H1 (cell line): ENCODE measurements at regions not wholly inside any gene's neighbourhood (a gene's known extent, or its start where the extent isn't known, plus 50 kb on each side); places are given as distances from the start of the nearest gene placed in this dataset.

Experiments
- CTCF ChIA-PET: fragments of 300-600 bp; sonication (Branson Sonifier 250); formaldehyde crosslinking; loops from one replicate; lab custom pipeline; 2021; ENCODE audit not compliant: partially characterized antibody; lab: Charles Lee
- POLR2A ChIA-PET: fragments of 300-600 bp; sonication (Branson Sonifier 250); formaldehyde crosslinking; loops from one replicate; lab custom pipeline; 2021; ENCODE audit warnings: inconsistent platforms; ENCODE audit not compliant: partially characterized antibody; lab: Charles Lee
- DNase-seq, 2 experiments: peaks; one replicate each; pipeline versions ENCODE4 v3.0.0 to v3.0.0-alpha.2; 2010 to 2022; ENCODE audit warnings: low spot score in 2 of 2, low read depth in 1 of 2, mixed read lengths in 1 of 2
- FAIRE-seq: peaks from 2 replicates; lab custom pipeline; 2011; peaks lifted over from hg19 to GRCh38; lab: Jason Lieb, UNC
- H2AFZ ChIP-seq: 2 replicates; pipeline ENCODE4 v1.8.1; 2012; ENCODE audit warnings: low read length, inconsistent platforms
- H2AK5ac ChIP-seq: 2 replicates; pipeline ENCODE4 v1.6.1; 2013; ENCODE audit warnings: low read depth, low read length
- H2BK120ac ChIP-seq: replicated peaks from 2 replicates; pipeline ENCODE3; 2013; ENCODE audit warnings: low read depth, low read length, inconsistent platforms
- H2BK12ac ChIP-seq: 2 replicates; pipeline ENCODE4 v1.6.1; 2013; ENCODE audit warnings: low read depth, low read length
- H2BK15ac ChIP-seq: 2 replicates; pipeline ENCODE4 v1.6.1; 2013; ENCODE audit warnings: low read length
- H2BK20ac ChIP-seq: 2 replicates; pipeline ENCODE4 v1.6.1; 2013; ENCODE audit warnings: low read length
- H2BK5ac ChIP-seq: 2 replicates; pipeline ENCODE4 v1.6.1; 2013; ENCODE audit warnings: low read depth, low read length
- H3K14ac ChIP-seq: 2 replicates; pipeline ENCODE4 v1.6.1; 2013; ENCODE audit warnings: inconsistent platforms; ENCODE audit not compliant: insufficient read length
- H3K18ac ChIP-seq: 2 replicates; pipeline ENCODE4 v1.6.1; 2013; ENCODE audit warnings: low read length; ENCODE audit errors: extremely low read depth
- H3K23ac ChIP-seq: 2 replicates; pipeline ENCODE4 v1.6.1; 2013; ENCODE audit warnings: inconsistent platforms; ENCODE audit not compliant: insufficient read length
- H3K23me2 ChIP-seq: 2 replicates; pipeline ENCODE4 v1.6.1; 2013; ENCODE audit warnings: low read depth, low read length
- H3K27ac ChIP-seq: 2 replicates; pipeline ENCODE4 v1.6.1; 2011; ENCODE audit warnings: low read depth, low read length, inconsistent platforms
- H3K27me3 ChIP-seq, 4 experiments: replicated peaks in 1 of 4; 1 replicate in 1 of 4; 2 replicates in 3 of 4; pipeline versions ENCODE4 v1.6.1 to v1.8.1; 2011 to 2013; ENCODE audit warnings: low read length in 3 of 4, mild to moderate bottlenecking in 3 of 4, inconsistent platforms in 2 of 4, mixed read lengths in 2 of 4, moderate library complexity in 1 of 4; ENCODE audit not compliant: control insufficient read depth in 3 of 4, insufficient read depth in 3 of 4; ENCODE audit errors: extremely low read depth in 1 of 4
- H3K36me3 ChIP-seq, 4 experiments: 2 replicates each; pipeline versions ENCODE4 v1.6.1 to v1.8.1; 2011 to 2013; ENCODE audit warnings: mild to moderate bottlenecking in 4 of 4, low read length in 3 of 4, moderate library complexity in 2 of 4, control low read depth in 1 of 4, inconsistent platforms in 1 of 4; ENCODE audit not compliant: insufficient read depth in 4 of 4, control insufficient read depth in 2 of 4
- H3K4ac ChIP-seq: replicated peaks from 2 replicates; pipeline ENCODE3; 2013; ENCODE audit warnings: low read length, low read depth, mixed read lengths, inconsistent platforms; ENCODE audit not compliant: insufficient read length
- H3K4me1 ChIP-seq, 4 experiments: replicated peaks in 1 of 4; 1 replicate in 1 of 4; 2 replicates in 3 of 4; pipeline versions ENCODE4 v1.6.1 to v1.8.1; 2011 to 2013; ENCODE audit warnings: low read length in 3 of 4, inconsistent platforms in 2 of 4, mixed read lengths in 1 of 4; ENCODE audit not compliant: insufficient read depth in 4 of 4, control insufficient read depth in 3 of 4
- H3K4me2 ChIP-seq, 2 experiments: 2 replicates each; pipeline versions ENCODE4 v1.6.1 to v1.8.1; 2011 to 2013; ENCODE audit warnings: low read depth in 2 of 2, low read length in 2 of 2, control low read depth in 1 of 2, inconsistent platforms in 1 of 2, mild to moderate bottlenecking in 1 of 2; ENCODE audit not compliant: insufficient read depth in 1 of 2
- H3K4me3 ChIP-seq, 4 experiments: fragments of 200-600, 300-600 bp in 1 of 4; sonication (generic), shearing (Covaris generic), sonication (Bioruptor Twin) in 1 of 4; 2 replicates each; pipeline versions ENCODE4 v1.5.1 to v1.8.1; 2011 to 2016; ENCODE audit warnings: low read length in 4 of 4, low read depth in 3 of 4, control low read depth in 2 of 4, inconsistent platforms in 2 of 4, mild to moderate bottlenecking in 2 of 4, mixed read lengths in 1 of 4, moderate library complexity in 1 of 4; ENCODE audit not compliant: insufficient read depth in 2 of 4; ENCODE audit errors: extremely low read depth in 1 of 4
- H3K56ac ChIP-seq: replicated peaks from 2 replicates; pipeline ENCODE3; 2013; ENCODE audit warnings: low read depth, mild to moderate bottlenecking, mixed read lengths, low read length, inconsistent platforms; ENCODE audit not compliant: insufficient read length
- H3K79me1 ChIP-seq: 2 replicates; pipeline ENCODE4 v1.6.1; 2013; ENCODE audit warnings: low read depth, low read length, control low read depth
- H3K79me2 ChIP-seq, 2 experiments: 2 replicates each; pipeline versions ENCODE4 v1.6.1 to v1.8.1; 2012 to 2013; ENCODE audit warnings: low read length in 2 of 2, mild to moderate bottlenecking in 2 of 2, inconsistent platforms in 1 of 2; ENCODE audit not compliant: insufficient read depth in 2 of 2, control insufficient read depth in 1 of 2
- H3K9ac ChIP-seq, 4 experiments: replicated peaks in 1 of 4; 1 replicate in 1 of 4; 2 replicates in 3 of 4; pipeline versions ENCODE4 v1.6.1 to v1.8.1; 2011 to 2013; ENCODE audit warnings: low read depth in 3 of 4, low read length in 3 of 4, control low read depth in 2 of 4, mild to moderate bottlenecking in 2 of 4, moderate library complexity in 2 of 4, inconsistent platforms in 1 of 4; ENCODE audit errors: extremely low read depth in 1 of 4
- H3K9me3 ChIP-seq, 2 experiments: 2 replicates each; pipeline versions ENCODE4 v1.6.1 to v1.8.1; 2012 to 2013; ENCODE audit warnings: mild to moderate bottlenecking in 2 of 2, moderate library complexity in 2 of 2, control low read depth in 1 of 2, inconsistent platforms in 1 of 2, low read depth in 1 of 2, low read length in 1 of 2, mixed read lengths in 1 of 2; ENCODE audit not compliant: insufficient read depth in 2 of 2
- H4K20me1 ChIP-seq, 2 experiments: replicated peaks in 1 of 2; 2 replicates each; pipeline versions ENCODE3 to v1.8.1; 2011 to 2013; ENCODE audit warnings: inconsistent platforms in 2 of 2, low read length in 2 of 2, mild to moderate bottlenecking in 1 of 2; ENCODE audit not compliant: insufficient read depth in 2 of 2, control insufficient read depth in 1 of 2
- H4K5ac ChIP-seq: 2 replicates; pipeline ENCODE4 v1.6.1; 2013; ENCODE audit warnings: low read length, low read depth, mixed read lengths, inconsistent platforms; ENCODE audit not compliant: insufficient read length
- H4K8ac ChIP-seq: 2 replicates; pipeline ENCODE4 v1.8.0; 2013; ENCODE audit warnings: mild to moderate bottlenecking, moderate library complexity, low read length, inconsistent platforms; ENCODE audit not compliant: insufficient read depth; ENCODE audit errors: extremely low read depth
- H4K91ac ChIP-seq: replicated peaks from 2 replicates; pipeline ENCODE3; 2013; ENCODE audit warnings: low read length, mixed read lengths, inconsistent platforms; ENCODE audit not compliant: insufficient read length
- BCL11A ChIP-seq, 2 experiments: IDR thresholded peaks; one replicate each; pipeline ENCODE4 v1.6.1; 2011; ENCODE audit warnings: low read depth in 2 of 2, low read length in 2 of 2, mild to moderate bottlenecking in 2 of 2
- E2F6 ChIP-seq: IDR thresholded peaks from 2 replicates; pipeline ENCODE4 v1.6.1; 2012; ENCODE audit warnings: inconsistent platforms
- SIN3A ChIP-seq, 2 experiments: IDR thresholded peaks in 1 of 2; conservative IDR thresholded peaks in 1 of 2; 2 replicates each; pipeline ENCODE4 v1.6.1; 2011 to 2012; ENCODE audit warnings: low read length in 2 of 2, improper control_type of control experiment in 1 of 2, low read depth in 1 of 2, mild to moderate bottlenecking in 1 of 2
- SP1 ChIP-seq: IDR thresholded peaks from 2 replicates; pipeline ENCODE4 v1.6.1; 2011; ENCODE audit warnings: low read depth, low read length
- WGBS, 2 experiments: shearing (Covaris generic) in 1 of 2; methylation state at CpG; one replicate each; pipeline versions ENCODE4 v1.1.6 to v1.1.7; 2013 to 2015; ENCODE audit warnings: low lambda C conversion rate in 2 of 2, mixed read lengths in 2 of 2, inconsistent platforms in 1 of 2, low coverage in 1 of 2, missing lambda C conversion rate in 1 of 2; ENCODE audit not compliant: insufficient replicate concordance in 2 of 2, insufficient coverage in 1 of 2, insufficient read length in 1 of 2; ENCODE audit errors: extremely low coverage in 1 of 2, missing lambda C conversion rate in 1 of 2; 5-methylcytosine and 5-hydroxymethylcytosine counted together

GRCh38 chr13:42658019-42658418 is 84.1 kb downstream of the TNFSF11 start:
- WGBS, 2 experiments, result 88% methylated on average over 9 of the region's 9 CpGs; no CpG with 5 or more reads in 1 of the 2 experiments
- no peak overlapping the region for H3K9ac ChIP-seq
- peak overlapping the region; percentile 5; the same call in 1 of the 2 replicates for H2BK12ac ChIP-seq
- H3K79me1 ChIP-seq, result no peaks in the 10 kb centered on the region
- POLR2A ChIA-PET, result no interaction called here
- H2BK20ac ChIP-seq, result no peak overlapping the region
- no peak overlapping the region for H2BK120ac ChIP-seq
- H3K4ac ChIP-seq, result no peak overlapping the region
- FAIRE-seq, result no peak
- no peak overlapping the region for H4K91ac ChIP-seq
- H3K23ac ChIP-seq, result no peak overlapping the region
- no peak for TF ChIP-seq BCL11A (IDR thresholded peaks at IDR 0.05; ENCODE audit: low read depth in 2 of 2, low read length in 2 of 2)
- no peak for TF ChIP-seq SP1
- TF ChIP-seq E2F6, result peak; percentile 33; the same call in 1 of the 2 replicates
- no peak for TF ChIP-seq SIN3A (conservative IDR thresholded peaks at IDR 0.05 in 1 of 2, IDR thresholded peaks at IDR 0.05 in 1 of 2; ENCODE audit: low read depth in 1 of 2, low read length in 2 of 2)
- TF ChIP-seq, all 59 proteins: peak for 1
- no peak overlapping the region for H2BK5ac ChIP-seq
- H3K23me2 ChIP-seq, result no peaks in the 10 kb centered on the region
- no peaks in the 10 kb centered on the region for H3K9me3 ChIP-seq
- no peak overlapping the region for H3K4me3 ChIP-seq
- H2BK15ac ChIP-seq, result no peak overlapping the region
- no peak overlapping the region for H2AK5ac ChIP-seq
- no peak overlapping the region for H3K56ac ChIP-seq
- H3K36me3 ChIP-seq, result no peaks in the 10 kb centered on the region
- peaks cover 0 to 1% (median 0%) of the 10 kb centered on the region in 4 experiments; a peak in 1 of 7 replicates for H3K27me3 ChIP-seq
- no peak overlapping the region for H4K5ac ChIP-seq
- no peak for DNase-seq
- H3K27ac ChIP-seq, result no peak overlapping the region
- no peak overlapping the region for H3K14ac ChIP-seq
- no peaks in the 10 kb centered on the region for H4K20me1 ChIP-seq
- no peak overlapping the region for H3K4me2 ChIP-seq
- no peak overlapping the region for H4K8ac ChIP-seq
- no peak overlapping the region for H3K18ac ChIP-seq
- CTCF ChIA-PET, result no interaction called here
- H3K4me1 ChIP-seq, result peaks cover 0 to 10% (median 5%) of the 10 kb centered on the region in 4 experiments; a peak in 3 of 7 replicates
- H2AFZ ChIP-seq, result no peak overlapping the region
- no peaks in the 10 kb centered on the region for H3K79me2 ChIP-seq
